ENCODE measurements at regions not wholly inside any gene's neighbourhood (a gene's known extent, or its start where the extent isn't known, plus 50 kb on each side); places are given as distances from the start of the nearest gene placed in this dataset.
A peak's percentile ranks its signal among the peaks of the same experiment; 100 is the strongest.

GRCh38 chr2:144607099-144607498, 87.2 kb upstream of the ZEB2 start:
- no peak for DNase-seq (ENCODE audit: low read depth, low spot score)

DNA sequence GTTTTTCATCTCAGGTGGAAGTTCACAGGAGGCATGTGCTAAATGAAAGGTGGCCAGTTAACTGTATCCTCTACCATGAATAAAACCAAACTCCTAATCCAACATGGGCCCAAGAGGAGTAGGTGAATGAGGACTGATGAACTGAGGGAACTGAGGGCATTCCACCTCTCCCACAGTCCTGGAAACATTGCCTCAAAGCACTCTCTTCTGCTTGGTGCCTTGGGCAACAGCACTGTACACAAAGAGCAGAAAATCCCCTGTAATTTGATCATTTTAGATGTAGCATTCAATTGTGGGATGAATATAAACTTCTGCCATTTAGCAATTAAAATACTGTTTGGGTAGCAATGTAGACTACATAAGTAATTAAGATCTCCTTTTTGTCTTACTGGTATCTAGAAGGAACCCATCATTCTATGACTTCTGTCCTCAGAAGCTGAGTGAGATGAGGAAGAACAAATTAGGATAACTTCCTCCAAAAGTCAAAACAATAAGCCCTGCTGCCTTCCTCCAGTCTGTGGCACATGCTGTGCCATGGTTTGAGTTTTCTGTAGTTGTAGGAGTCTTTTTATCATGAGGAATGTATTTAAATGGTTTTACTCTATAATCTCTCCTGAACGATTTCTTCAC, 86.7 kb upstream of the ZEB2 start:
- no peak for DNase-seq (ENCODE audit: low read depth, low spot score)

GRCh38 chr2:144605231-144605840, 85.4 kb upstream of the ZEB2 start:
- DNase-seq (ENCODE audit: low read depth, low spot score) = no peak

GRCh38 chr2:144603334-144603733, 83.4 kb upstream of the ZEB2 start:
- DNase-seq (ENCODE audit: low read depth, low spot score) = no peak

DNA sequence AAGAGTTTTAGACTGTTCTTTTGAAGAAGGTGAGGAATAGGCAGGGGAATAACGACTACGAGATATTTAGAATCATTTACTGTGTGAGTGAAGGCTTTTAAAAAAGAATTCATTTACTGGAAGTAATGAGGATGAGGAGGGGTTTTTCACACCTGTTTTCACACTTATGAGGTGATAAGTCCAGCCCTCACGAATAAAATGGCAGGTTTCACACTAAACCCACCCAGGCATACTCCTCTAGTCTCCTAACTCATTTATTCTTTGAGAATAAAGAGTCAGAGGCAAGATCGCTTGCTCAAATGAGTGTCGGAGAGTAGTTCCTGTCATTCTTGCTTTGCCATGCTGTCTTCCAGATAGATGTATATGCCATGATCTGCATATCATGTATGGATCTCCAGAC, 79.0 kb upstream of the ZEB2 start:
- DNase-seq (ENCODE audit: low read depth, low spot score) = no peak

- DNase-seq (ENCODE audit: low read depth, low spot score) = no peak
These were observed 78.1 kb upstream of the ZEB2 start for GRCh38 chr2:144597894-144598593.

GRCh38 chr2:144597388-144597787, 77.5 kb upstream of the ZEB2 start:
- no peak for DNase-seq (ENCODE audit: low read depth, low spot score)

DNA sequence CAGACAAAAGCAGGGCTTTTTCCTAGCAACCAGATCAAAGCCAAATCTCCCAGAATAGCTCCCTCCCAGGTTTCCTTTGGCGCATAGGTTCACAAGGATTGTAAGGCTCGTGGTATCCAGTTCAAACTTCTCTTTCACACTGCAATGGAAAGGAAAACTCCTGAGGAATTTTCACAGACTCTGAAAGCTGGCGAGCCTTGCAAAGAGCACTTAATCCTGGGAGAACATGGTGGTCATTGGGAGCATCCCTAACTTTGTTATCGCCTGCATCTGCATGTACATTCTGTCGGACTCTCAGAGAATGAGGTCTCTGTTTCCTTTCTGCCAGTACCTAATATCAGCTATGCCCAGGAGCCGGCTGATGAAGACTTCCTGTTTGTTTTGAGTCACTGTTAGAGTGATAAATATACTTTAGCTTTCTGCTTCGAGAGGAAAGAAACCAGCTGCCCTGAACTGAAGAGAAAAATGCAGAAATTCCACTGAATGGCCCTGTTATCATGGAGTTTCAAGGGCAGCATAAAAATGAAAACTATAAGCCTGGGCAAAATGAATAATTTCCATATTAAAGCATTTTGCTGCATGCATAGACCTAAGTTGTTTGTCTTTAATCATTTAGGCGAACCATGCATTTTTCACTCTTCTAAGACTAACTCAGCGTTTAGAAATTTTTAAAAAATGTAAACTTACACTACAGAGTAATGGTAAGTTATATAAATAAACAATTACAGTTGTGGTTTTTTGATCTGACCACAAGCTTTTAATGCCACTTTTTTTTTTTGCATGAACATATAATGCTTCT, 76.4 kb upstream of the ZEB2 start:
- peak; percentile 56 for DNase-seq (ENCODE audit: low read depth, low spot score)

DNA sequence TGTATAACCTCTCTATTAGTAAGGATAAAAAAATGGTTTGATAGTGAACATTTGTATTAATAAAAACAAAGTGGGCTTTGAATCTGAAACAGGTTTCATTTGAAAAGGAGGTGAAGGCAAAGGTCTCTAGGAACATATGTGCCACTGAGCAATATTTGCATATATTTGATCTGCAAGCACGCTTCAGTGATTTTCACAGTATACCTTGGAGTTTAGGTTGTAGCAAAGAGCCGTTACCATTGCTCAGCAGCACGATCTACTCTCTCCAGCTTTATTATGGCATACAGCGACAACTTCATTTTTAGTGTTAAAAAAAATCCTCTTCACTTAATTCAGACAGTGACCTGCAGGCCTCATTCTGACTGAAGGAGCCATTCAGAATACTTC, 75.8 kb upstream of the ZEB2 start:
- no peak for DNase-seq (ENCODE audit: low read depth, low spot score)

DNA sequence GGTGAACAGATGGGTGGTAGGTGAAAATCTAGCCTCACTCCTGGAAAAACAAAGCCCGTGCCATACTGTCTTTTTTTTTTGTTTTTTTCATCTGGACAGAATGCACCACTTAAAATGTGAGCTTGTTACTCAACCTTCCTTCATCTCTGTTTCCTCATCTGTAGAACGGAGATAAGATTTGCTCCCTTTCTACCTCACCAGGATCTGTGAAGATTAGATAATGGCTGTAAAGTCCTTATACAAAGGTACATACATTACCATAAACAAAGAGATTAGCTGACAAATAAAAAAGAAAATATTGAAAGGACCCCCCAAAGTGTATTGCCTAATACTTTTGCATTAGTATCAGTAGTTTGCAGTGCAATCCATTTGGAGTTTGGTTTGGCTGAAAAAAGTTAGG, 75.4 kb upstream of the ZEB2 start:
- DNase-seq (ENCODE audit: low read depth, low spot score) = no peak

DNA sequence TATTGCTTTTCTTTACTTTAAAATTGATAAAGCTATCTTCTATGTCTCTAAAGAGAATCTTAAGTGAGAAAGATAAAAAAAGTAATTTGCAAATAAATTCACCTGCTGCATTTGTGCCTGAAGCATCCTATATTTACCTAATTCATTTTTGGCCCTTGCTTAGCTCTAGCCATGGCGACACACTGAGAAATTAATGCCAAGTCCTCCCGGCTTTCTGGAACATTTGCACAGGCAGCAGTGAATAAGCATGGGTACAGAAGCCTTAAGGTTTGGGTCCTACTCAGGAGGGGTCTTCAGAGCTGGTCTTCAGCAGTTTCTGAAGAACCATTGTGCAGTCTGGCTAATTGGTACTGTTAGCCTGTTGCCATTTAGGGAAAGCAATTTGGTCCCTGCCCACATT, 73.9 kb upstream of the ZEB2 start:
- no peak for DNase-seq (ENCODE audit: low read depth, low spot score)

- DNase-seq (ENCODE audit: low read depth, low spot score) = no peak
These were observed 72.8 kb upstream of the ZEB2 start for GRCh38 chr2:144592500-144593256.

DNA sequence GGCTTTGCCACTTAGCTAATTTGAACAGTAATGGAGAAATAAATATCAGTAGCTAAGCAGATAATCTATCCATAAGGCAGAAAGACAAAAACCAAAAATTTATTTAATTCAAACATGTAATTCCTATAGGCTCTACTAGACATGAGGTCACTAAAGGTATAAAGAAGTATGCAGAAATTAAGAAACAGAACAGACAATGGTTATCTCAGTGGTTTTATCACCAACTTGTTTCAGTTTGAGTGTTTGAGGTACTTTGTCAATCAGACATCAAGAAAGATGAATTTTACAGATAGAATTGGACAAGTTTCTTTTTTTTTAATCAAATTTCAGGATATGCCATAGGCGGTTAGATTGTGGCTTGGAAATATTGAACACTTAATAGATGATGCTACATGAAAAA, 67.4 kb upstream of the ZEB2 start:
- no peak for DNase-seq (ENCODE audit: low read depth, low spot score)

DNA sequence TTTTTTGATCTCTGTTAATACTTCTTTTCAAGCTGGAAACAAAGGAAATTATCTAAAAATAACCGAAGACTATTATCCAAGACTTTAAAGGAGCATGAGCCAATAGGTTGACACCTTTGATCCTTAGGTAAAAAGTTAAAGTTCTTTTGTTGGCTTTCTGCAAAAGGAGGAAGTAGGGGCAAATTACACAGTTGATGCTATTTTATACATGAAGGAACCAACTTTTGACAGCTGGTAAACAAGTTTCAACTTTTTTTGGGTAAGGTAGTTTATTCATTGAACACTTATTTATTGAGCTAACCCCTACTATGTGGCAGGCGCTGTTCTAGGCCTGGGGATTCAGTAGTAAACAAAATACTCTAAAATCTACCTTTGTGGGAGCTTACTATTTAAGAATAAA, 66.6 kb upstream of the ZEB2 start:
- no peak for DNase-seq (ENCODE audit: low read depth, low spot score)

- peak; percentile 75 for DNase-seq (ENCODE audit: low read depth, low spot score)
These were observed 64.0 kb upstream of the ZEB2 start for GRCh38 chr2:144583741-144584453.

- no peak for DNase-seq (ENCODE audit: low read depth, low spot score)
These were observed 63.4 kb upstream of the ZEB2 start for GRCh38 chr2:144583381-144583729.

DNA sequence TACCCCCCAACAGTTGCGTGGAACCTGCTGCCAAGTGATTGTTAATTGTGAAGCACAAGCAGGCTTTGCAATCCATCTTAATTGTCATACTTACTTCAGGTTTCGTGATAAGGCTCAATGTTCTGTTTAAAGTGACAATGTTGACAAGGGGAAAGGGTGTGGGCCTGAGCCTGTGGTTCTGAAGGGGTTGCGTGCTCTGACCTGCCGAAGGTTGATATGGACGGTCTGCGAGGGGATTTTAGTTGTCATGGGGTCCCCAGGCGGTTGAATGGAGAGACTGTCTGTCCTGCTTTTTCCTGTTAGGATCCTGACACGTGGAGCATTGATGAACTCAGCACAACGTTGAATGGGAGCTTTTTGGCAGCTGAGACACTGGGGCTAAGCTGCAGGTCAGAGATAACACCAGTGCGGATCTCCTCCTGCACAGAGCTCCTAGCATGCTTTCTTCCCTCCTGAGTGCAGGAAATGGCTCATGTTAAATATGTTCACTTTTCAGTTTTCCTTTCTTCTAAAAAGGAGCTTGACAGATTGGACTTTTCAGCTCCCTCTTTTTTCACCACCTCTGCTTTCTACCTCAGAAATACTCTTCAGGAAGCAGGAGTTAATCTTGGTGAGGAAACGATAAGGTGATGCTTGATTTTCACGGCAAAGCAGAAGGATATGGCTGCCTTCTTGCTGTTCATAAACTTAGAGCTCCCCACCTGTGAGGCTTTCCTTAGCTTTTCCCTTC, 62.9 kb upstream of the ZEB2 start:
- no peak for DNase-seq (ENCODE audit: low read depth, low spot score)

DNA sequence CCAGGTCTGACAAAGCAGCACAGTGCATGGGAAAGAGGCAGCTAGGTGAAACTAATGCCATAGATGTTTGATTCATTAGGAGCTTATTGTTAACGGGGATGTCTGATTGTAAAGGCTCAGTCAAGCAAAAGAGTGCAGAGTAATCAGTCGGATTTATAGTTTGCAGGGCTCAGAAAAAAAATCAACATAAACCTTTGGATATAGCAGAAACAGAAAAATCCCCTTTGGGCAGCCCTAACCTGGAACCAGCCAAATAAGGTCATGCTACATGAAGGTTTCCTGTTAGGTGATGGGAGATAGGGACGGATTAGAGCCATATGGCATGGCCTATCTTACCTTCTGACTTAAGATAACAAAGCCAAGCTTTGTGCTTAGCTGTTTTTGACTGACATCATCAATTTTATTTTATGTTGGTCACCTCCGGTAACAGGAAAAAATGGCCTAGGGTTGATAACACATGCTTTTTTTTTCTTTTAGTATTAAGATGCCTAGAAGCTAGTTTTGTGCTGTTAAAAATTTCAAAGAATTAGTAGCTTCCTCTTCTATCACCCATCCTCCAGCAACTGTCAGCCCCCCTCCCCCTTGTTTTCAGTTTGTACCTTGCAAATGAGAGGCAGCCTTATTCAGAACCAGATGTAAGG, 60.7 kb upstream of the ZEB2 start:
- no peak for DNase-seq (ENCODE audit: low read depth, low spot score)

GRCh38 chr2:144579556-144579955, 59.6 kb upstream of the ZEB2 start:
- no peak for DNase-seq (ENCODE audit: low read depth, low spot score)

DNA sequence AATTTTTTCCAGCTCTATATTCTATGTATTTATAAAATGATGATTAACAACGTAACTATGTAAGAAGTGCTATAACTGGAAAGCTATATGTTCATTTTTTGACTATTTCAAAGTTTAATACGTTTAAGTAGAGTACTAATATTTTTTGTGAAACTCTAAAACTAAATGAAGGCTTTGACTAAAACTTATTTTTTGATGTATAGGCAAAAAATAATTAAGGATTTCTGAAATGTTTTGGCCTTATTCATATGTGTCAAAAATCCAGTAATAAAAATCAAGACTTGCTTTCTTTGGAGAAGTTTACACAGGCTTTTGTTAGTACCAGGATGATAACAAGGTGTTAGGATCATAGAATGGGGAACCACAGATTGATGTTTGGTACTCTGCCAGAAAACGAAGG, 58.2 kb upstream of the ZEB2 start:
- no peak for DNase-seq (ENCODE audit: low read depth, low spot score)

Measured in astrocyte of the hippocampus (primary cell).